A673 (cell line): ENCODE measurements at regions not wholly inside any gene's neighbourhood (a gene's known extent, or its start where the extent isn't known, plus 50 kb on each side); places are given as distances from the start of the nearest gene placed in this dataset.

Source experiments
- CTCF ChIP-seq: fragments of 300-800, 200-600 bp; sonication (generic); conservative IDR thresholded peaks from 2 replicates; pipeline ENCODE4 v1.5.1; 2017; ENCODE audit warnings: low read depth, mild to moderate bottlenecking, antibody characterized with exemption, low read length, moderate library complexity, mixed read lengths
- EZH2 ChIP-seq: fragments of 200-600 bp; sonication (generic); IDR thresholded peaks from 2 replicates; pipeline ENCODE4 v1.6.1; 2017; ENCODE audit warnings: borderline replicate concordance, low read depth, mild to moderate bottlenecking, mixed read lengths, antibody characterized with exemption, low read length; ENCODE audit not compliant: poor library complexity, severe bottlenecking

- TF ChIP-seq CTCF (no peak), EZH2 (no peak)
Measured at GRCh38 chr20:54344832-54345231, 130.6 kb upstream of the DOK5 start.
